ENCODE measurements at regions not wholly inside any gene's neighbourhood (a gene's known extent, or its start where the extent isn't known, plus 50 kb on each side); places are given as distances from the start of the nearest gene placed in this dataset.

GRCh38 chr12:13275241-13276085, 78.9 kb downstream of the EMP1 start:
- DNase-seq = no peak

- no peak for DNase-seq
Measured at GRCh38 chr12:13273850-13274249, 77.3 kb downstream of the EMP1 start.

GRCh38 chr12:13273097-13273496, 76.6 kb downstream of the EMP1 start:
- no peak for DNase-seq

GRCh38 chr12:13270817-13271216, 74.3 kb downstream of the EMP1 start:
- no peak for DNase-seq
